ENCODE measurements at regions not wholly inside any gene's neighbourhood (a gene's known extent, or its start where the extent isn't known, plus 50 kb on each side); places are given as distances from the start of the nearest gene placed in this dataset.

DNA sequence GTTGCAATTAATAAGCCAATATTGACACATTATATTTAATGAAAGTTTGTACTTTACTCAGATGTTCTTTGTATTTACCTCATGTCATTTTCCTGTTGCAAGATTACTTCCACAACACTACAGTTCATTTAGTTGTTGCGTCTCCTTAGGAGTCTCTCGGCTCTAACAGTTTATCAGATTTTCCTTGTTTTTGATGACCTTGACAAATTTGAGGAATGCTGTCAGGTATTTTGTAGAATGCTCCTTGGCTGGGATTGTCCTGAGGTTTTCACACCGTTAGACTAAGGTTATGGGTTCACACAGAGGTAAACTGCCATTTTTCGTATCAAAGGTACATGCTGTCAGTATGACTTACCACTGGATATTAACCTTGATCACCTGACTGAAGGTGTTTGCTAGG lies 416.6 kb upstream of the TNP1 start:
- TF ChIP-seq POLR2AphosphoS5 (IDR thresholded peaks at IDR 0.05; ENCODE audit: low read depth, low read length), result no peak
- no peak for TF ChIP-seq POLR2A (IDR thresholded peaks at IDR 0.05; ENCODE audit: low read depth, low read length)
